A549 (cell line): ENCODE measurements at regions not wholly inside any gene's neighbourhood (a gene's known extent, or its start where the extent isn't known, plus 50 kb on each side); places are given as distances from the start of the nearest gene placed in this dataset.

Source experiments
- ATAC-seq, 2 experiments: fragments of 200-7000 bp in 1 of 2; fragments of >200 bp in 1 of 2; cut with Nextera tagmentation in 1 of 2; cut with Tn5 transposase in 1 of 2; 3 replicates each; pipeline versions ENCODE4 v1.8.0 to v1.9.1; 2018 to 2020; ENCODE audit warnings: mild to moderate bottlenecking in 1 of 2, moderate library complexity in 1 of 2
- CTCF ChIA-PET: fragments of 300-600 bp; sonication (Branson Sonifier 250); formaldehyde crosslinking; extraction: SDS; loops from one replicate; lab custom pipeline; 2021; ENCODE audit warnings: antibody characterized with exemption, inconsistent platforms; lab: Yijun Ruan, JAX
- POLR2A ChIA-PET: fragments of 350-600 bp; formaldehyde crosslinking; extraction: SDS; loops from one replicate; lab custom pipeline; 2021; ENCODE audit warnings: antibody characterized with exemption, inconsistent platforms; lab: Yijun Ruan, JAX
- DNase-seq, 2 experiments: peaks; one replicate each; pipeline versions ENCODE4 v3.0.0 to v3.0.0-alpha.2; 2011 to 2016; ENCODE audit warnings: low read depth in 1 of 2, low spot score in 1 of 2
- FAIRE-seq: peaks from 2 replicates; lab custom pipeline; 2011; peaks lifted over from hg19 to GRCh38; lab: Jason Lieb, UNC
- H3K27ac ChIP-seq, 2 experiments: fragments of >200 bp; sonication (Bioruptor Twin); formaldehyde crosslinking; 3 replicates each; pipeline ENCODE4 v1.5.1; 2016 to 2017
- H3K4me1 ChIP-seq: fragments of >200 bp; sonication (Bioruptor Twin); formaldehyde crosslinking; 3 replicates; pipeline ENCODE4 v1.6.1; 2016
- H3K4me2 ChIP-seq: fragments of >200 bp; sonication (Bioruptor Twin); formaldehyde crosslinking; 3 replicates; pipeline ENCODE4 v1.6.1; 2016
- H3K4me3 ChIP-seq: fragments of >200 bp; sonication (Bioruptor Twin); formaldehyde crosslinking; 3 replicates; pipeline ENCODE4 v1.5.1; 2016
- H3K9me3 ChIP-seq: fragments of >200 bp; sonication (Bioruptor Twin); formaldehyde crosslinking; 3 replicates; pipeline ENCODE4 v1.6.1; 2016
- BHLHE40 ChIP-seq: IDR thresholded peaks from 2 replicates; pipeline ENCODE4 v1.6.1; 2012; ENCODE audit warnings: low read depth, low read length, inconsistent platforms
- CBX8 ChIP-seq: fragments of 200-600 bp; sonication (generic); IDR thresholded peaks from 2 replicates; pipeline ENCODE4 v1.6.1; 2016
- CEBPB ChIP-seq, 2 experiments: fragments of >200 bp in 1 of 2; sonication (Bioruptor Twin) in 1 of 2; formaldehyde crosslinking in 1 of 2; IDR thresholded peaks; 2 replicates each; pipeline ENCODE4 v1.6.1; 2012 to 2016
- EP300 ChIP-seq, 2 experiments: fragments of >200 bp; sonication (Bioruptor Twin); formaldehyde crosslinking; IDR thresholded peaks; 2 replicates in 1 of 2; 3 replicates in 1 of 2; pipeline ENCODE4 v1.6.1; 2016 to 2017
- ESRRA ChIP-seq: fragments of 150-350 bp; IDR thresholded peaks from 2 replicates; pipeline ENCODE4 v1.6.1; 2014; ENCODE audit warnings: mild to moderate bottlenecking, low read length, borderline replicate concordance
- FOXS1 ChIP-seq: fragments of 250-450 bp; sonication (Bioruptor Pico); IDR thresholded peaks from 2 replicates; pipeline ENCODE4 v1.5.0; 2020; ENCODE audit warnings: mild to moderate bottlenecking, moderate library complexity
- JUN ChIP-seq, 2 experiments: fragments of >200 bp; sonication (Bioruptor Twin); formaldehyde crosslinking; IDR thresholded peaks; 2 replicates in 1 of 2; 3 replicates in 1 of 2; pipeline ENCODE4 v1.6.1; 2016 to 2017
- KDM1A ChIP-seq: fragments of 200-600 bp; sonication (generic); IDR thresholded peaks from 2 replicates; pipeline ENCODE4 v1.6.1; 2016; ENCODE audit warnings: low read depth, mild to moderate bottlenecking
- MAFK ChIP-seq: fragments of 450-650 bp; IDR thresholded peaks from 2 replicates; pipeline ENCODE4 v1.6.1; 2014; ENCODE audit not compliant: partially characterized antibody
- MAZ ChIP-seq: fragments of 150-350 bp; IDR thresholded peaks from 2 replicates; pipeline ENCODE4 v1.6.1; 2014; ENCODE audit warnings: antibody characterized with exemption, low read depth, low read length, borderline replicate concordance
- NPAS2 ChIP-seq: fragments of 250-450 bp; sonication (Bioruptor Pico); IDR thresholded peaks from 2 replicates; pipeline ENCODE4 v1.8.0; 2022; ENCODE audit warnings: mild to moderate bottlenecking, moderate library complexity, borderline replicate concordance
- PHF8 ChIP-seq: fragments of 200-600 bp; sonication (generic); IDR thresholded peaks from 2 replicates; pipeline ENCODE4 v1.6.1; 2016; ENCODE audit warnings: low read depth, mild to moderate bottlenecking, antibody characterized with exemption, moderate library complexity, borderline replicate concordance
- POLR2AphosphoS2 ChIP-seq: conservative IDR thresholded peaks from 2 replicates; pipeline ENCODE4 v1.6.1; 2012; ENCODE audit warnings: low read length, improper control_type of control experiment, inconsistent platforms
- RAD21 ChIP-seq, 2 experiments: fragments of >200 bp in 1 of 2; sonication (Bioruptor Twin) in 1 of 2; formaldehyde crosslinking in 1 of 2; IDR thresholded peaks in 1 of 2; conservative IDR thresholded peaks in 1 of 2; 2 replicates in 1 of 2; 3 replicates in 1 of 2; pipeline ENCODE4 v1.6.1; 2012 to 2018; ENCODE audit warnings: inconsistent platforms in 1 of 2
- RNF2 ChIP-seq: fragments of 200-600 bp; sonication (generic); IDR thresholded peaks from 2 replicates; pipeline ENCODE4 v1.6.1; 2016; ENCODE audit warnings: low read depth, mild to moderate bottlenecking, antibody characterized with exemption, moderate library complexity, borderline replicate concordance
- ZFP36 ChIP-seq: fragments of 450-650 bp; IDR thresholded peaks from 2 replicates; pipeline ENCODE4 v1.6.1; 2014; ENCODE audit warnings: borderline replicate concordance; ENCODE audit not compliant: partially characterized antibody
- ZSCAN20 ChIP-seq: fragments of 250-450 bp; sonication (Bioruptor Pico); IDR thresholded peaks from 2 replicates; pipeline ENCODE4 v1.8.0; 2022; ENCODE audit warnings: mild to moderate bottlenecking, moderate library complexity
- WGBS: methylation state at CpG from one replicate; pipeline ENCODE4 v1.1.6; 2017; ENCODE audit errors: missing lambda C conversion rate; 5-methylcytosine and 5-hydroxymethylcytosine counted together
- TF ChIP-seq, protein P1 (sequence below): IDR thresholded peaks from 2 replicates; pipeline ENCODE4 v1.6.1; 2012
- TF ChIP-seq, protein P2 (sequence below): fragments of >200 bp; sonication (Bioruptor Twin); formaldehyde crosslinking; IDR thresholded peaks from 3 replicates; pipeline ENCODE4 v1.6.1; 2016
- TF ChIP-seq, protein P3 (sequence below): fragments of 150-350 bp; IDR thresholded peaks from 2 replicates; pipeline ENCODE4 v1.6.1; 2014; ENCODE audit warnings: low read depth, mild to moderate bottlenecking, low read length
- TF ChIP-seq, protein P4 (sequence below): IDR thresholded peaks from 2 replicates; pipeline ENCODE4 v1.6.1; 2012

DNA sequence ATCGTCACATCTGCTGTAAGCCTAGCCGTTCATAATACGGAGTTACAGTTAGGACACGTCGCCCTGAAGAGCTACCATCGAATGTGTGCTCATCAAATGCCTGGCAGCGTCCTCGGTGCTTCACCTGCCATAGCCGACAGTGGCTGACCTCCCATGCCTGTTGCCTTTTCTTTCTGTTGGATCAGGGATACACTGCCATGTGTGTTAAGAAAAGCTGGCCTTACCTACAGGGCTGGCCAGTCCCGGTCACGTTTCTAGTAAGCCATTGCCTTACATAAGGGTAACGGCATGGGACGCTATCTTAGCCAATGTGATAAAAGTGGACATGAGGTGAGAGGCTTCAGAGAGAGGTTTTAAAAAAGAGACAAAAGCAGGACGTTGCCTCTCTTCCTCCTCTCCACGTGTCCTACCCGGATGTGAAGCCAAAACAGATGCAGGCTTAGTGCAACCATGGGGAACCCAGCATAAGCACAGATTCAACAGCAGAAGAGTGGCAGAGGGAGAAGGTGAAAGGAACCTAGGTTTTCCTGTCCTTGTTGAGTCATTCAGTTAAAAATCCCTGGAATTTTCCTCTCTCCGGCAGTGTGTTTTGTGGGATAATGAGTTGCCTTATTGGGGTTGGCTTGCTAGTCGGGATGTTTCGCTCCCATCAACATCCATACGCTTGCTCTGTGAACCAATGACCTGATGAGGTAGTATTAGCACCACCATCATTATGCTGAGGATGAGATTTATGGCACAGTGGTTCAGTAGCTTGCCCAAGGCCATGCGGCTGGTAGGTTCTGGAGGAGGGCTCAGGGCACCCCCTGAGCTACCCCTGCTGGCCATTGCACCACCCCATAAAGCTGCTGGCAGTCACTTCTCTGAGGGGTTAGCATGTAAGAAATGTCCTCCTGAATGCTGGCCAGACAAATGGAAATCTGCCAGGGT lies 67.4 kb upstream of the B3GAT1 start:
- ATAC-seq (no peak), DNase-seq (no peak), FAIRE-seq (no peak)
- H3K4me2 ChIP-seq, result no peak overlapping the region
- no peak overlapping the region for H3K27ac ChIP-seq
- no peak for TF ChIP-seq MAZ
- no peak for TF ChIP-seq NPAS2 (CRISPR knock-in tag)
- no peak for TF ChIP-seq CBX8
- TF ChIP-seq CEBPB (IDR thresholded peaks at IDR 0.05), result no peak
- TF ChIP-seq RAD21 (conservative IDR thresholded peaks at IDR 0.05 in 1 of 2, IDR thresholded peaks at IDR 0.05 in 1 of 2), result no peak
- TF ChIP-seq ZFP36, result no peak
- TF ChIP-seq, protein P1, sequence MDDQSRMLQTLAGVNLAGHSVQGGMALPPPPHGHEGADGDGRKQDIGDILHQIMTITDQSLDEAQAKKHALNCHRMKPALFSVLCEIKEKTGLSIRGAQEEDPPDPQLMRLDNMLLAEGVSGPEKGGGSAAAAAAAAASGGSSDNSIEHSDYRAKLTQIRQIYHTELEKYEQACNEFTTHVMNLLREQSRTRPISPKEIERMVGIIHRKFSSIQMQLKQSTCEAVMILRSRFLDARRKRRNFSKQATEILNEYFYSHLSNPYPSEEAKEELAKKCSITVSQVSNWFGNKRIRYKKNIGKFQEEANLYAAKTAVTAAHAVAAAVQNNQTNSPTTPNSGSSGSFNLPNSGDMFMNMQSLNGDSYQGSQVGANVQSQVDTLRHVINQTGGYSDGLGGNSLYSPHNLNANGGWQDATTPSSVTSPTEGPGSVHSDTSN, result no peak
- TF ChIP-seq POLR2AphosphoS2, result no peak
- WGBS, result 20% methylated on average over 19 of the region's 21 CpGs
- H3K4me1 ChIP-seq, result no peaks in the 10 kb centered on the region
- POLR2A ChIA-PET, result no interaction called here
- CTCF ChIA-PET, result no interaction called here
- H3K4me3 ChIP-seq, result no peak overlapping the region
- H3K9me3 ChIP-seq, result no peaks in the 10 kb centered on the region

DNA sequence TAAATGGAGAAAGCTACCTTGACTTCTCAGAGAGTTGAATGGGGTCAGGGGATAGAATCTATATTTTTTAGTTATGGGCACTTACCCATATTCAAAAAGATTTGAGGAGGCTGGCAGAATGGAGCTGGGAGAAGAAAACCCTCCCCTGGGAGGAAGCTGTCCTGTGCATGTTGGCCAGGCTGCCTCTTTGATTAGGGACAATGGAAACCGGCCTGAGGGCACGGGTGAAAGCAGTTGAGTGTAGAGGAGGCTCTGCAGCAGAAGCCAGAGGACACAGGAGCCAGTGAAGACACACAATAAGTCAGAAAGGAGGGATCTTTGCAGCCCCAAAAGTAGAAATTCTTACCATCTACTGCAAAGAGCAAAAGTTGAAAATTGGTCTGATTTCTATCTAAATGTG lies 66.6 kb upstream of the B3GAT1 start:
- H3K4me1 ChIP-seq, result no peaks in the 10 kb centered on the region
- 0% methylated on average over 2 of the region's 2 CpGs for WGBS
- no peak overlapping the region for H3K27ac ChIP-seq
- TF ChIP-seq ZSCAN20 (CRISPR knock-in tag), result no peak
- TF ChIP-seq, protein P2, sequence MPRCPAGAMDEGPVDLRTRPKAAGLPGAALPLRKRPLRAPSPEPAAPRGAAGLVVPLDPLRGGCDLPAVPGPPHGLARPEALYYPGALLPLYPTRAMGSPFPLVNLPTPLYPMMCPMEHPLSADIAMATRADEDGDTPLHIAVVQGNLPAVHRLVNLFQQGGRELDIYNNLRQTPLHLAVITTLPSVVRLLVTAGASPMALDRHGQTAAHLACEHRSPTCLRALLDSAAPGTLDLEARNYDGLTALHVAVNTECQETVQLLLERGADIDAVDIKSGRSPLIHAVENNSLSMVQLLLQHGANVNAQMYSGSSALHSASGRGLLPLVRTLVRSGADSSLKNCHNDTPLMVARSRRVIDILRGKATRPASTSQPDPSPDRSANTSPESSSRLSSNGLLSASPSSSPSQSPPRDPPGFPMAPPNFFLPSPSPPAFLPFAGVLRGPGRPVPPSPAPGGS, result no peak
- TF ChIP-seq, protein P3, sequence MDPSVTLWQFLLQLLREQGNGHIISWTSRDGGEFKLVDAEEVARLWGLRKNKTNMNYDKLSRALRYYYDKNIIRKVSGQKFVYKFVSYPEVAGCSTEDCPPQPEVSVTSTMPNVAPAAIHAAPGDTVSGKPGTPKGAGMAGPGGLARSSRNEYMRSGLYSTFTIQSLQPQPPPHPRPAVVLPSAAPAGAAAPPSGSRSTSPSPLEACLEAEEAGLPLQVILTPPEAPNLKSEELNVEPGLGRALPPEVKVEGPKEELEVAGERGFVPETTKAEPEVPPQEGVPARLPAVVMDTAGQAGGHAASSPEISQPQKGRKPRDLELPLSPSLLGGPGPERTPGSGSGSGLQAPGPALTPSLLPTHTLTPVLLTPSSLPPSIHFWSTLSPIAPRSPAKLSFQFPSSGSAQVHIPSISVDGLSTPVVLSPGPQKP, result no peak
- no peak for TF ChIP-seq MAFK
- TF ChIP-seq, protein P4, sequence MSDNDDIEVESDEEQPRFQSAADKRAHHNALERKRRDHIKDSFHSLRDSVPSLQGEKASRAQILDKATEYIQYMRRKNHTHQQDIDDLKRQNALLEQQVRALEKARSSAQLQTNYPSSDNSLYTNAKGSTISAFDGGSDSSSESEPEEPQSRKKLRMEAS, result no peak
- TF ChIP-seq JUN (IDR thresholded peaks at IDR 0.05), result no peak
- no peak for TF ChIP-seq CEBPB (IDR thresholded peaks at IDR 0.05)
- no peak for TF ChIP-seq FOXS1 (CRISPR knock-in tag)
- TF ChIP-seq ESRRA, result no peak
- no peak for TF ChIP-seq RAD21 (conservative IDR thresholded peaks at IDR 0.05 in 1 of 2, IDR thresholded peaks at IDR 0.05 in 1 of 2)
- TF ChIP-seq, protein P1, result no peak
- TF ChIP-seq PHF8, result no peak
- TF ChIP-seq BHLHE40, result no peak
- no peak for TF ChIP-seq RNF2
- no peak for TF ChIP-seq POLR2AphosphoS2
- TF ChIP-seq KDM1A, result no peak
- no peak for TF ChIP-seq EP300 (IDR thresholded peaks at IDR 0.05)
- ChIA-PET CTCF (no interaction called here), POLR2A (no interaction called here)
- H3K4me2 ChIP-seq, result no peak overlapping the region
- no peaks in the 10 kb centered on the region for H3K9me3 ChIP-seq
- FAIRE-seq, result no peak
- no peak for ATAC-seq
- H3K4me3 ChIP-seq, result no peak overlapping the region
- no peak for DNase-seq
